GM10847 (cell line): ENCODE measurements at regions not wholly inside any gene's neighbourhood (a gene's known extent, or its start where the extent isn't known, plus 50 kb on each side); places are given as distances from the start of the nearest gene placed in this dataset.

Source experiments
- POLR2A ChIP-seq: IDR thresholded peaks from 2 replicates; pipeline ENCODE4 v1.6.1; 2011; ENCODE audit not compliant: insufficient read length; ENCODE audit errors: extremely low read depth

DNA sequence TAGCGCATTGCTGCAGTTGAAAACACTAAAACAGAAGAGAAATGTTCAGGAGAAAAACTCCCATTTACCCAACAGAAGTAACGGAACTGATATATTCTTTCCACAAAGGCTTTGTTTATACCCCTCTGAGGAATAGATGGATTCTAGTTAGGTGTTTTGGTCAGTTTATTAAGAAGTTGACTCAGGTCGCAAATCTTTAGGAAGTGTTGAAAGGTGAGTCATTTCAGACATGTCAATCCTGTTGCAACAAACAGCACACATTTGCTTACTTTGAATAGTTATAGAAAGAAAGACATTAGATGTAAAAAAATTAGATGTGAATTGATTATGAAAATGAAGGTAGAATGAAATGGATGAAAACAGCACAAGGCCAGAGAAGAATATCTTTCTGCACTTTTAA, 941.0 kb downstream of the KCNJ2 start:
- no peak for TF ChIP-seq POLR2A

GRCh38 chr17:71111460-71111859, 942.1 kb downstream of the KCNJ2 start:
- no peak for TF ChIP-seq POLR2A

GRCh38 chr17:71111934-71112333, 942.6 kb downstream of the KCNJ2 start:
- TF ChIP-seq POLR2A, result no peak

- no peak for TF ChIP-seq POLR2A
Observed at GRCh38 chr17:71113347-71113746, 944.0 kb downstream of the KCNJ2 start.

DNA sequence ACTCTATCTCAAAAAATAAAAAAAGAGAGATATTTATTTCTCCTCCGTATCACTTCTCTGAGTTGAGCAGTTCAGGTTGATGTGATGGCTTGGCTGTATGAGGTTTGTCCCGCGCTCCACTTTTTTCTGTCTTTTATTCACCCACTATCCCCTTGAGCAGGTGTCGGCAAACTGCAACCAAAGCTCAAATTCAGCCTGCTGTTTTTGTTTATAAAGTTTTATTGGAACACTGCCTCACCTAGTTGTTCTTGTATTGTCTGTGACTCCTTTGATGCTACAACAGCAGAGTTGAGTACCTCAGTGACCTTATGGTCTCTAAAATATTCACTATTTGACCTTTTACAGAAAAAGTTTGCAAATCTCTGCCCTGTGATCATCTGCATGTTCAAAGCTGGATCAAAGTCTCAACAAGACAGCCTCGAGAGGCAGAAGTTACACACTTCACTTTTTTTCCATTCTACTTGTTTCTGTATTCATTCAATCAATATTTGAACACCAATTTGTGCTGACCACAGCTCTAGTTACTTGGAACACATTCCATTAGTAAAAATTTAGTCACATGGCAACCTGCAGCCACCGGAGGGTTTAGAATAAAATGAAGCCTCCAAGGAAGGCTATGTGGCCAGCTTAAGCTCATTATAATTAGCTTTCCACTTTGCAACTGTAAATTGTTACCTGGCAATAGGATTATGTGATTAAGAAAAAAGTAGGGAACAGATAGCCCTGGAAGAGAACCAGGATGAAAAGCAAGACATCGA, 945.8 kb downstream of the KCNJ2 start:
- no peak for TF ChIP-seq POLR2A

GRCh38 chr17:71115669-71115972, 946.3 kb downstream of the KCNJ2 start:
- TF ChIP-seq POLR2A, result no peak

DNA sequence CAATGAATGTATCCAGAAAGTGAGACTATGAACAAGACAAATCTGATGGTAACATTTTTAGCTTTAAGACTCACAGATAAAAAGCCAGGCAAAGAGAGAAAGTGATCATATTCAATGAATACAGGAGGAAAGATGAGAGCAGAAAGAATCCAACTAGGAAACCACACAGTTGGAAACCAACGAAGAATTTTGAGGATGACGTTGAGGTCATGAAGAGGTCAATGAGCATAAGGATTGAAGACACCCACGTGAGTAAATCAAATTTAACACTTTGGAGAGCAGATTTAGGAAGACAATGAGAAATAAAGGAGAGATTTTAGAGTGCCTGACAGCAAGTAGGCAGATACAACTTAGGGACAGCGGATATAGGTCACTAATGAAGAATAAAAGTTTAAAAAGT, 948.1 kb downstream of the KCNJ2 start:
- no peak for TF ChIP-seq POLR2A

GRCh38 chr17:71118039-71118438, 948.7 kb downstream of the KCNJ2 start:
- TF ChIP-seq POLR2A, result no peak

DNA sequence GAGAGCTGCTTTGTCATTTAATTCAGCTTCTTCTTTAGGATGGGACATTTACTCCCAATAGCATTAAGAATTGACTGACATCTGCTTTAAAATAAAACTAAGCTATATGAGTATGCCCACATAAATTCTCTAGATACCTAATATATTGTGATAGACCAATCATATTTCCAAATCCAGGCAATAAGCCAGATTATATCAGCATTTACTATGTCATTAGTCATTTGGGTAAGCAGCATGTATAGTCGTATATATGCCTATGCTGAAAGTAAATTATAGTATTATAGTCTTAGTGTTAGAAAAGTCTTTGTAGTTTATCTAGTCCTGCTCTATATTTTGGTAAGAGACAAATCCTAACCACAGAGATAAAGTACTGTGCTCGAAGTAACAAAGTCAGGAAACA, 958.1 kb downstream of the KCNJ2 start:
- TF ChIP-seq POLR2A, result no peak

- no peak for TF ChIP-seq POLR2A
Observed at GRCh38 chr17:71142333-71142732, 973.0 kb downstream of the KCNJ2 start.

DNA sequence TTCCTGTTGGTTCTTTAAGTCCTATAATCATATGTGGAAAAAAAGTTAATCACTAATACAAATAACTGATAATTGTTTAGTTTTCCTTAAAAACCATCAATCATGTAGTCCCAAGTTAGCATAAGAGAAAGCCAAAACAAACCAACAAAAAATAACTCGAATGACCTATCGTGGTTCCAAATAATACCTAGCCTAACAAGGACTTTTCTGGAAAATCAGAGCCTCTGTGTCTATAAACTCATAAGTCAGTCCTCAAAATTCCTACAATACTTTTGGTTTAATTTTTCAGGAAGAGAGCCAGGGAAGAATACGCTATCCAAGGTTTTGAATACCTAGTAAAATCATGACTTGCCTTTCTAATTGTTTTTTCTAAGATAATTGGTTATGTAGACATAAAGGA, 975.3 kb upstream of the SOX9 start:
- no peak for TF ChIP-seq POLR2A

GRCh38 chr17:71147906-71148305, 972.9 kb upstream of the SOX9 start:
- no peak for TF ChIP-seq POLR2A

DNA sequence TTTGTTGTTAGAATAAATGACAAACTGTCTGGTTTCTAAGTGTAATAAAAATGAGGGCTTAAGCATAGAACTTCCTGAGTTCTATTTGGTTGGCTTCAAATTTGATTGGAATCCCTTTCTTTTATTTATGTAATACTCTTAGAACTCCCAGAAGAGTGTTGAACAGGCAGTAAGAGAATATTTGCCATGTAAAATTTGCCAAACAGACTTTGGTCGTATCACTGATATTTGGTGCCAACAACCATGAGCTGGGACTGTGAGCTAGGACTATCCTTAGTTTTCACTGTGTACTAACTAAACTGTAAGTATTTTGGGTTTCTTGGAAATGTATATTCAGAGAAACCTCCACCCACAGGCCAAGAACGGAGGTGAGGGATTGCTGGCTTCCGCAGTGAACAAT, 971.2 kb upstream of the SOX9 start:
- no peak for TF ChIP-seq POLR2A

- TF ChIP-seq POLR2A, result no peak
Observed at GRCh38 chr17:71157297-71157696, 963.5 kb upstream of the SOX9 start.

DNA sequence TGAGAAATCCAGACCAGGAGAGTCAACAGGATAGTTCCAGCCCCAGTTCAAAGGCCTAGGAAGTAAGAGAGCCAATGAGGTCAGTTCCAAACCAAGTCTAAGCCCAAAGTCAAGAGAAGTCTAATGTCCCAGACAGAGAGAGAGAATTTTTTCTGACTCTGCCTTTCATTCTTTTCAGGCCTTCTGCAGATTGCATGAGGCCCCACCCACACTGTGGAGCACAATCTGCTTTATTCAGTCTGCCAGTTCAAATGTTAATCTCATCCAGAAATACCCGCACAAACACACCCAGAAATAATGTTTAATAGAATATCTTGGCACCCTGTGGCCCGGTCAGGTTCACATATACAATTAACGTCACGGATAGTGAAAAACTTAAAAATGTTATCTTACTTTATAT, 962.4 kb upstream of the SOX9 start:
- no peak for TF ChIP-seq POLR2A

DNA sequence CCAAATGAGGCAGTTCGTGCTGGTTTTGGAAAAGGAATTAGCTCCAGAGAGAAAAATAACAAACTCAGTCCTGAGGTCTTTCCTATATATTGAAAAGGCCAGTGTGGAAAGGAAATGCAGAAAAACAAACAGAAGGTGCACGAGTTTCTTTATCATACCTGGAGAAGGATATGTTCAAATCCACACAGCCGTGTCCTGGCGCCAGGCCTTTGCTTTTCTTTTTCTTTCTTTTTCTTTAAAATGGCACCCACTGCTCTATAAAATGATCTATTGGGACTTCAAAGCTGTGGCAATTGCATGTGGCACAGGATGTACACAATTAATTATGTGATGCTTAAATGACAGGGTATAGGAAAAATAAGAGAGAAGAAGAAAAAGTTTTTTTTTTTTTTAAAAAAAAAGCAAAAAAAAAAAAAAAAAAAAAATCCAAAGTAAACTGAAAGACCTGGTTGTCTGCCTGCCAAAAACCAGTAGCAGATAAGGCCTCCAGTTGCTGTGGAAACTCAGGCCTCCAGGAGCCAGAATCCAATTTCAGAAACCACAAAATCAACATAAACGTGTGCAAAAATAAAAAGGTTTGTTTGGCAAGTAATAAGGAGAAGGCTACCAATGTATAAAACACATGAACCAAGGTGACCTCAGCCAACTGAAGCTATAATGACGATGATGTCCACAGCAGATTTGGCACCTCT, 957.6 kb upstream of the SOX9 start:
- TF ChIP-seq POLR2A, result no peak

DNA sequence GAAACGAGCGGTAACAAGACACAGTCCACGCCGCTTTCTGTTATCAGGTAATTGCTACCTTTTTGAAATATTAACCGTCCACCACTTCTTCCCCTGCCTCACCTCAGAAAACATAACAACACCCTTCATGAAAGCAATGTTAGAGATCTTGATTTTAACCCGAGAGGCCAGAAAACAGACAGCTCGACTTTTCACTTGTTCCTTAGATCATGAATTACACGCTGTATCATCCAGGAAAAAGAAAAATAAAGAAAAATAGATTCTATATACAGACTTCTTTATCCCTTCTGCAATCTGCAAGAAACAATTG, 957.1 kb upstream of the SOX9 start:
- no peak for TF ChIP-seq POLR2A
